ENCODE measurements at regions not wholly inside any gene's neighbourhood (a gene's known extent, or its start where the extent isn't known, plus 50 kb on each side); places are given as distances from the start of the nearest gene placed in this dataset.

DNA sequence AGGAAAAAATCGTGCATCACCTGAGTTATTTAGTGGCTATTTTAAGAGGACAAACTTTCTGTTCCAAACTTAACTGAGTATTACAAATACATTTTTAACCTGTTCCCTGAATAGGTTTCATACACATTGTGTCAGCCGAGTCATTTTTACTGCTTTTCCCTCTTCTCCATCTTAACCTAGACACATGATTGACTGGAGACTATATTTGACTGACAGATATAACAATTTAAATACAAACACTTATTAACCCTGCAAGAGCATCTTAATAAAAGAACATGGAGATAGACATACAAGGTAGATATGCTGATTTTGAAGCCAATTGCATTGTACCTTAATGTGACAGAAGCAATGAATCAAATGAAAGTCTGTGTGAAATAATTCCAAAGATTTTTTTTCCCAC is 810.5 kb upstream of the ARPP21 start:
- ChIA-PET POLR2A (no interaction called here), CTCF (no interaction called here)

DNA sequence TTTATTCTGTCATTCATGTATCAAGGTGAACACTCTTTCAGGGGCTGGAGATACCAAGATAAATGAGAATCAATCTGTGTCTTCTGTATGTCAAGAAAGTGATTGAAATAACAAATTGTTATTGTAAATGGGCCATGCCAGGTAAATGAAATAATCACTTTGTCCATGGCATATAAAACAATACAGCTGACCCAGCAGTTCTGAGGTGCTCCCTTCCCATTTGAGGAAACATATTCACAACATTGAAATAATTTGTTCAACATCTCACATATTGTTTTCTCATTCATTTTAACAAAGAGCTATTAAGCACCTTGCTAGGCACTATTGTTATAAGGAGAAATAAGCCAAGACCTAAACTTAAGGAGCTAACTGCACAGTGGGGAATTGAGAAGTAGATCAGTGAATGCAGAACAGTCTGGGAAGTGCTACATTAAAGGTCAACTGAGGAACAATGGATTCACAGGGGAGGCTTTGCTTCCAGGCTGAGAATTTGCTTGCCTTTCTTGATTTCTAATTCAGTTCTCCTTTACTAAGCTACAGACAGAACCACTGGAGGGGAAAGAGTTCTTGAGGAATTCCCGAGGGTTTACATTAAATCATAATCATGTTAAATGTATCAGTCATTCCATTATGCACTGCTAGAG is 806.3 kb upstream of the ARPP21 start:
- ChIA-PET POLR2A (no interaction called here), CTCF (no interaction called here)

DNA sequence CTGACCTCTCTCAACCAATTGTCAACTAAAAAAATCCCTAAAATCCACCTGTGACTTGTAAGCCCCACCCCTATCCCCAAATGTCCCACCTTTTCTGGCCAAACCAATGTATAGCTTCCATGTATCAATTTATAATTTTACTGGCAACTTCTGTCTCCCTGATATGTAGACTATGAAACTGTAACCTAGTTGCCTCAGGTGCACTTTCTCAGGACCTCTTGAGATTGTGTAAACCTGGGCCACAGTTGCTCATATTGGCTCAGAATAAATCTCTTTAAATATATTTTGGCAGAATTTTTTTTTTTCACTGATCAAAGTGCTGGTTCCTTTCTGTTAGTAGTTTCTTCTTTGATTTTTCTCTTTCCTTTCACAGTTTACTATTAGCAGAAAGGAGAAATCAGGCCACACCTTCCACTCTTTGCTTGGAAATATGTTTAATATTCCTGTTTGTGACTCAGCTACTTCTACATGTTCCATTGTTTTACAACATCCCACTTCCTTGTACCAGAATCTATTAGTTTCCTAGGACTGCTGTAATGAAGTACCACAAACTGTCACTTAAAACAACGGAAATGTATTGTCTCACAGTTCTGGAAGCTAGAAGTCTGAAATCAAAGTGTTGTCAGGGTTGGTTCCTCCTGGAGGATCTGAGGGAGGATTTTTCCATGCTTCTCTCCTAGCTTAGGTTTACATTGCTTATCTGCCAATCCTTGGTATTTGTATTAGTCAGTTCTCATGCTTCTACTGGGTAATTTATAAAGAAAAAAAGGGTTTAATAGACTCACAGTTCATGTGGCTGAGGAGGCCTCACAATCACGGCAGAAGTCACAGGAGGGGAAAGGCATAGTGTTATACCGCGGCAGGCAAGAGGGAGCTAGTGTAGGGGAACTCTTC is 801.2 kb upstream of the ARPP21 start:
- CTCF ChIA-PET = no interaction called here
- POLR2A ChIA-PET = no interaction called here

DNA sequence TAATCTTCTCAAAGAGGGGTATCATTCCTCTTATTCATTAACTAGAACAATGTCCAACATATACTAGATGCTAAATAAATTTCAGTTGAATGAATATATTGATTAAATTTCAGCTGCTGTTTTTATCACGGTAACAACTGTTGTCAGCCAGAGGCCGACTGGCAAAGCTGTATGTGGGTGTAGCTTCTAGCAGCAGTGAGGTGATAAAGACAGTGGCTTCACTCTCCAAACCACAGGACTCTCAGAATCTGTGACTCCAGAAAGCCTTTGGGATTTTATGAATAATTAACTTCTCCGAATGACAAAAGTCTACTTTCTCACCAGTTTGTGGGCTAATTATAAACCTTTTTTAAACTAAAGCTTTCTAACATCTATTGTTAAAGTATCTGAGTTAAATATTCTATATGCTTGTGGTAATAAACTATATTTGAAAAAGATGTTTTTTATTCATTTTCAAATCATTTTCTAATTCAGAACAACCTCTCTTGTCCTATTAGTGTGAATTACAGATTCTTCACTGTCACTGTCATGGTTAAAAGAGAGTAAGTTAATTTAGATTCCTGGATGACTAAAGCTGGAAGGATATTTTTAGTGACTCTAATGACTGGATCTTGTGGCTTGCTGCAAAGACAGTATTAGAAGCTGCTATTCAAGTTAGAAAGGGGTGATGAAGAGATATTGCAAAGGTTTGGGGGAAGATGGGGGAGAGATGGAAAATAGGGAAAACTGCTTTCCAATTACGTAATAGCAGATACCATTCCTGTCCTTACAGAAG is 796.4 kb upstream of the ARPP21 start:
- CTCF ChIA-PET = no interaction called here
- POLR2A ChIA-PET = no interaction called here

DNA sequence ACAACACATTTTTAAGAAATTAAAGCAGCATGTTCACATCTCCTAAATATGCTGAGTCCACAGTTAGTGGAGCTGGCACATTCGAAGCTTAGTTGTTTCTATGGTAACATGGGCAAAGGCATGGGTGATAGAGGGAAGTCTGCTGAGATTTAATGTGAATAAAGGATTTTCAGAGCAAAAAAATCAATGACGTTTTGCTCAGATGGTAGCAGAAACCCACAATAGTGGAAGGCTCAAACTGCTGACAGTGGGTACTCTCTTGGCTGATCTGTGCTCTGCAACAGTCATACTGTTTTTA is 795.1 kb upstream of the ARPP21 start:
- ChIA-PET POLR2A (no interaction called here), CTCF (no interaction called here)

DNA sequence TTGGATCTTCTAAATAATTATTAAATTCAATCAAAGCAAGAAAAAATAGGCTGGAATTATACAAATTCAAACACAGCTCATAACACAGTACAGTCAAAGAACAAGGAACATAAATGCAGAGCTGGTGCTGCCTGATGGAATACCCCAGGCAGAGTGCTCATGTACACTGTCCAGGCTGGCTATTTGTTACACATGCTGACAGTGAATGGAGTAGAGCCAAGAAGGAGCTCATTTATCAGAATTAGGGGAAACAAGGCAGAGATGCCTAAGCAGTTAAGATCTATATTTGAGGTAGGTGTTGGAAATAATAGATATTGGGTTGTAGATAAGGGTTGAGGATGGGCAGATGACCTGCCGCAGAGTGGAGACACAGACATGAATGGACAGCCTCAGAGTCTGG is 788.2 kb upstream of the ARPP21 start:
- POLR2A ChIA-PET = no interaction called here
- CTCF ChIA-PET = no interaction called here

DNA sequence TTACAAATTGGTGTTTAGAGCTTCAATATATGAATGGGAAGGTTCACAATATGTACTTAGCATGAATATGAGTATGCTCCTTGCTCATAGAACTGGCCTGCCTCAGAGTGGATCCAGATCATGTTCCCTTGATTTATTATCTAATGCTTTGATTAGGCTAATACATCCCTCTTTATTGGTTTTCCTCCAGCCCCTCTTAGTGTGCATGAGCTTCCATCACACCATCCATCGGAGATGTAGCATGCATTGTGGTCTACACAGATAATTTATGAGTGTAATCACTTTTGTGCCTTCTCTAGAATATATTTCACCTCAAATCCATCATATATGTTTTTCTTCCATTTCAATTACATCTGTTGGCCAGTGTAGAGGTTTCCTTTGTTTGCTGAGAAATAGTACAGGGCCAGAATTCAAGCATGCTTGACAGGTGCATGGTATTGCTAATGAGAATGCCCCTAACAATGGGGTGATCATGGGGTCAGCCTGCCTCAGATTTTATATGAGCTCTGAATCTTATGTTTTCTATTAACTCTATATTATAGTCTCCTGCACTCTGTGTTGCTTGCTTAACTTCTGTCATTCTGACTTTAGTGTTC is 786.4 kb upstream of the ARPP21 start:
- CTCF ChIA-PET = no interaction called here

DNA sequence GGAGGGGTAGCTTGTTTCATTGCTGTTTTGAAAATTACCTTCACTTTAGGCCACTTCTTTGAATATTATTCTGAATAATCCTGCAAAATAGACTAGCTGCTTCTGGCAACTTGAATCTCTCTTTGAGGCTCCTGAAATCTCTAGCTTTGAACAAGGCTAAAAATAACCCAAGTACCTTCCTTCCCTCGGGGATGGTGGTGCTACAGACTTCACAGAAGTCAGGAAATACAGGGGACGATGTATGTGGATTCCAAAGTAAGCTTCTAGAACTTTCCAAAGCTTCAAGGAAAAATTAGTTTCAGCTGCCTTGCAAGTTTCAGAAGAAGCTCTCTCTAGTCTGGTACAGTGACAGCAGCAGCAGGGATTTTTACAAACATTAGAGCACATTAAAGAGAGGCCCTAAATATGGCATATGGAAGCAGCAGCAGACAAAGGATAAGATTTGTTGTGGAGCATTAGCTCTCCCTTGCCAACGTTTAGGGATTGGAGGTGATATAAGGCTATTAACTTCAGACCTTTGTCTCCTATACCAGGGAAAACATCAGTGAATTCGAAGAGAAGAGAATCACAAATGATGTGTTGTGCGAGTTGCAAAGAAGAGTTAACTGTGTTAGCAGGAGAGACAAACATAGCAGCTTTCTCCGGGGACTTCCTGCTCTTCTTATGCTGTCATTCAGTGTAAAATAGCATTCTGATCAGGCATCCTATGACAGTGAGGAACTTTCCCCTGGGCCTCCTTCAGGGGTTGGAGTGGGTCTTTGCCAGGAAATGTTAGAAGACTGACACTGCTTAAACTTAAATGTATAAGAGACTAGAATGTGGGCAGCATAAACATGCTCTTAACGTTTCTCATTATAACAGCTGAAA is 783.0 kb upstream of the ARPP21 start:
- ChIA-PET CTCF (no interaction called here), POLR2A (no interaction called here)

More for the DNA sequence above, 786.4 kb upstream of the ARPP21 start:
- POLR2A ChIA-PET = no interaction called here

DNA sequence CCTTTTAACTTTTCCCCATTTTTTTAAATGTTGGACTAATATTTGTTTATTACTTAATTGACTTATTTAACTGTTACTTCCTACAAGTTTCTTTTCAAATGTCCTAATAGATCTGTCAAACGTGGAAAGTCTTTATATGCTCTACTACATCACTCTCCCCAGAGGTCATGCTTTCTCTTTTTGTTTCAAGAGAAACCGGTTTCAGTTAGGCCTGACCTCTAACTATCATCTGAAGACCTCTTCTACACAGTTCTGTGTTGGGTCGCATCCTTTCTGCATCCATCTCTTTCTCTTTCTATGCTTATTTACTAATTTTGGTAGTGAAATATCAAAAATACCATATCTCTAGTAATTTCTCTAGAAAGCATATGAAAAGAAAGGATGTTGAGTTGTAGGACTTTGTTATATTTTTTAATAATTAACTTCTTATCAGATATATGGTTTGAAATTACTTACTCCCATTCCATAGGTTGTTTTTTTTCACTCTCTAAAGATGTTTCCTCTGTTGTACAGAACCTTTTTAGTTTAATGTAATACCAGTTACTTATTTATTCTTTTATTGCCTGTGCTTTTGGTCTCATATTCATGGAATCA is 781.2 kb upstream of the ARPP21 start:
- POLR2A ChIA-PET = no interaction called here
- CTCF ChIA-PET = no interaction called here

DNA sequence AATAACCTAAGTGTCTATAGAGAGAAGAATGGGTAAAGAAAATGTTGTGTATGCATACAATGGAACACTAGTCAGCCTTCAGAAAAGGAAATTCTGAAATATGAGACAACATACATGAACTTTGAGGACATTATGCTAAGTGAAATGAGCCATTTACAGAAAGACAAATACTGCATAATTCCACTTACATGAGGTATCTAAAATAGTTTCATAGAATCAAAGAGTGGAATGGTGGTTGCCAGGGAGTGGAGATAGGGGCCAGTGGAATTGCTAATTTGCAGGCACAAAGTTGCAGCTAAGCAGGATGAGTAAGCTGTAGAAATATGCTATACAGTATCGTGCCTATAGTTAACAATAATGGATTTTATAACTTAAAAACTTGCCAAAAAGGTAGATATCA is 779.6 kb upstream of the ARPP21 start:
- CTCF ChIA-PET = no interaction called here
- POLR2A ChIA-PET = no interaction called here

DNA sequence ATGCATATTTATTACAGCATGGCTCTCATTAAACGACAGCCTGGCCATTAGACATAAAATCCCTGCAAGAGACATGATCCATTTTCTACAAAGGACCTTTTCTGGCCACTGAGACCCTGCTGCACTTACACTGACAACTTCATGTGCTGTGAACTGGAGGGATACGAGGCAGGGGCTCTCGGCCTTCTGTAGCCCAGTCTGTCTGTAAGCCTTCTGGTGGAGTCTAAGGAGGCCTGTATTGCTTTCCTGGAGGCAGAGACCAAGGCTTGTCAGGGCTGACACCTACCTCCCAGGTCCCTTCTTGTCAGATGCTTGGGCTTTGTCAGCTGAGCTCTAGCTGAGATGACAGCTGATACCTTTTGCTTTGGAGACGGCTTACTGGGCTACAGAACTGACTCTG is 776.9 kb upstream of the ARPP21 start:
- CTCF ChIA-PET = no interaction called here
- POLR2A ChIA-PET = no interaction called here

DNA sequence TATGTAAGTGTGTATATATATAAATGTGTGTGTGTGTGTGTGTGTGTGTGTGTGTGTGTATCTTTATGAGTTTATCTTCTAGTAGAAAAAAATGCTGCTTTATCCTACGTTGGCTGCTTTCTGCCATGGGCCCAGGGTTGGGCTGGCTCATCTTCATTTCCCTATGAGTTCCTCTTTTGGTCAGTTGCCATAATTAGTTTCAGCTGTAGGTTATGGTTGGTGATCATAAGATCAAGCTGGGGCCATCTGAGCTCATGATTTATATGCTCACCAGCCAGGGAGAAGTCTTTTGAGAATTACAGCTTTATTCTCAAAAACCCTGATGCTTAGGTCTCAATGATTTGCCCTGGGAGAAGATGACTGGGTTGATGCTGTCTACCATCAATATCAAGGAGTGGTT is 775.8 kb upstream of the ARPP21 start:
- CTCF ChIA-PET = interaction anchor here (0.7 kb wide), 1 partner anchor 88 kb away, joined by 5 read pairs; no protein-coding TSS in a partner anchor
- POLR2A ChIA-PET = no interaction called here

DNA sequence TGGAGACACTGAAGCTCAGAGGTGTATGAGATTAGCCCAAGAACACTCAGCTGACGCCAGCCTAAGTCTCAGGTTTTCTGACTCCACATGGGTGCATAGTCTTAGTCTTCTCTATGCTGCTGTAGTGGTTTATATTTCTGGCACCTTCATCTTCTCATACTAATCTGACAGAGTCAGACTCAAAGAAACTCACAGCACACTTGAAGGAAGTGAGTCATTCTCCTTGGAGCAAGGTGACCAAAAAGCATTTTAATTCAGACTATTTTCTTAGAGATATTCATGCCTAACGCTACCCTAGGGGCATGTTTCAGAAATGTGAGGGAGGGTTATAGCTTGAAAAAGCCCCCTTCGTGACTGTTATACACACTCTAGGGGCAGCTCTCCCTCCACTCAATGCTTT is 775.3 kb upstream of the ARPP21 start:
- CTCF ChIA-PET = interaction anchor here (0.7 kb wide), 1 partner anchor 87 kb away, joined by 5 read pairs; no protein-coding TSS in a partner anchor
- POLR2A ChIA-PET = no interaction called here

DNA sequence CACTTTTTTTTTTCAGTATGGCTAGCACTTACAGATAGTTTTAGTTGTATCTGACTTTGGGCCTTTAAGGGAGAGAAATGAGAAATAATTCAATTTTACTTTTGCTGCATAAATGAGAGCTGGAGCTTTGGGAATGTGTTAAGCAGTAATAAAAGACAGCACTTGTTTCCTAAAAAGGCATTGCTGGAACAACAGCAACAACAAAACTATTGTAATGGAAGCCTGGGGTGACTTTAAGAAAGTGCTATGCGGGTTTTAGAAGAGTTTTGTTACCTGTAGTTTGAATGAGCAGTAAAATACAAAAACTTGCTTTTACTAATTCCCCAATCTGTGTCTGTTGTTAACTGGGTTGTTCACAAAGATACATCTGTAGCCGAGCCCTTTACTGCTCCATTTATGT is 774.0 kb upstream of the ARPP21 start:
- CTCF ChIA-PET = no interaction called here
- POLR2A ChIA-PET = no interaction called here

DNA sequence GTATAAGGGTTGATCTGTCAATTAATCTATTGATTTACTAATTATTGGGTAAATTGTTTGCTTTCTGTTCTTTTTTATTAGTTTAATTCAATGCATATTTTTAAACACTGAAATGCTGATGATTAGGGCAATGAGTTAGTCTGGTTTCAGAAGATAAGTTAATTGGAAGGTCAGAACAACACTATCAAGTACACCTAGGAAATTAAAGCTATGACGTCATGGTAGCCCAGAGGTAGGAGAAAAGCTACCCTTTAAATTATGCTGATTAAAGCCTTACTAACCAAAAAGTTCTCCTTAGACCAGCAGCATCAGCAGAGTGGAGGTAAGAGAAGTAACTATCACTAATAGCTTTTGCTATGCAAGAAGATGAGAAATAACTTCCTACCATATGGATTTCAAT is 770.4 kb upstream of the ARPP21 start:
- ChIA-PET CTCF (no interaction called here), POLR2A (no interaction called here)

DNA sequence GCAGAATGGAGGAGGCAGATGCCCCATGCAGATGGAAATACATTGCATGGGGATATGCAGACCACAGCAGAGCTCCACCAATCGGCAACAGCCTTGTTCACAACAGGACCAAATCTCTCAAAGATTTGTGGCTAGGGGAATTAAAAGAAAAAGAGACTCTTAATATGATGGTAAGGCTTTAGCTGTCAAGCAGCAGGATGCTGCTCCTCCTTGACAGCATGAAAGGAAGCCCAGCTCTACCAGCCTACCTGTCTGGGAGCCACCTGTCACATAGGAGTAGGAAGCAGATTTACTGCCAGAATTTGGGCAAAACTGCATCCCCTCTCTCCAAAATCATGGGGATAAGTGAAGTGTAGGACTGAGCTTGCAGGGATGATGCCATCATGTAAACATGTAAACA is 769.6 kb upstream of the ARPP21 start:
- POLR2A ChIA-PET = no interaction called here
- CTCF ChIA-PET = no interaction called here

DNA sequence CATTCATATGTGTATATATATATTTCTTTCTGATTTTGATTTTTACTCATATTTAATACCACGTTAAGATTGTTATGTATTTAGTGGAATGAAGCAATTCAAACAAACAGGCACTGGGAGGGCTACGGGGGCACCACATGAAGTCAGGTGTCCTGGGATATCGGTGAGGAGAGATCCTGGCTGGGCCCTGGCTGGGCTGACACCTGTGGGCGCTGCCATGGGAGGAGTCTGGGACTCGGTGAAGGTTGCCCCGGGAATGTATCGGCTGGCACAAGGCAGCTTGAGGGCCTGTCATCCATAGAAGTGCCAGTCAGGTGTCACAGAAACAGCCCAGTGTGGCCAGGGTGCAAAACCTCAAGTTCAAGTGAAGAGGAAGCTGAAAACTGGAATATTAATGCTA is 766.9 kb upstream of the ARPP21 start:
- POLR2A ChIA-PET = no interaction called here
- CTCF ChIA-PET = no interaction called here

DNA sequence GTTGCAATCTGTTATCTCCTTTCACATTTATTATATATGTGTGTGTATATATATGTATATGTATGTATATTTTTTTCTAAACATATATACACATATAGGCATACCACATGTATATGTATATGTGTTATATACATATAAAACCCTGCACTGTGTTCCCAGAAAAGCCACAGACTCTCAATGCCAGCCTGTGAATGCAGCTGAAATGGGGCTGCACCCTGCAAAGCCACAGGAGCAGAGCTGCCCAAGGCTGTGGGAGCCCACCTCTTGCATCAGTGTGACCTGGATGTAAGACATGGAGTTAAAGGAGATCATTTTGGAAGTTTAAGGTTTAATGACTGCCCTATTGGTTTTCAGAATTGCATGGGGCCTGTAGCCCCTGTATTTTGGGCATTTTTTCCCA is 762.3 kb upstream of the ARPP21 start:
- ChIA-PET CTCF (no interaction called here), POLR2A (no interaction called here)

DNA sequence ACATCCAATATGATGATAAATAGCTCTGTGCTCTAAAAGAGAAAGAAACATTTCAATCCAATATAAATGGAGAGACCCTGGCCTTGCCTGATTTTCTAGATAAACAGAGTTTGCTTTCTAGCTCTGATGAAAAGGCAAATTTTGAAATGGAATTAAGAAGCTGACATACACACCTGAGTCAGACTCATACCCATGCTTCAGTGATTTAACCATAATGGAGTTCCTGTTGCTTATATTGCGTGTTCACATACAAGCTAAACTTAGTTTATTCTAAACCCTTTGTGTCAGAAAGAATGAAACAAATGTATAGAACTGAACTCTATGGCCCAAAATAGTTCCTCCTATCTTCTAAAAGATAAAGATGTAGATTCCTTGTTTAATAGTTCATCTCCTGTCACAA is 760.8 kb upstream of the ARPP21 start:
- CTCF ChIA-PET = no interaction called here

DNA sequence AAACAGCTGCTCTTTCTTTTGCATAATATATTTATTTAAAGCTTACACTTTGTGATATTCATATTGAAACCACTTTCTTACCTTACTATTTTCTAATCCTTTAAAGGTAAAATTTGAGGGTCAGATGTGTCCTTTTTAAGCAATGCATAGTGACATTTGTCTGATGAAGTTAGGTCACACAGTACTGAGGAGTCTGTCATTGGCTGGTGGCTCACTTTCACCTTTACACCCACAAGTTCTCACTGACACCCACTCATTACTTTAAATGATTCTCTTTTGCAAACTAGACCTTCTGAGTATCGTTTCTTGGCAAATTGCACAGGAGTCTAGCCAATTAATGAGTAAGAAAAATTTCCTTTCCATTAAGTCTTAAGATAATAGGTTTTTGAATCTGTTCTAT is 758.3 kb upstream of the ARPP21 start:
- CTCF ChIA-PET = no interaction called here

More for the DNA sequence above, 760.8 kb upstream of the ARPP21 start:
- POLR2A ChIA-PET = no interaction called here

More for the DNA sequence above, 758.3 kb upstream of the ARPP21 start:
- POLR2A ChIA-PET = no interaction called here
